Ovary (tissue), 7 donors: ENCODE measurements at regions not wholly inside any gene's neighbourhood (a gene's known extent, or its start where the extent isn't known, plus 50 kb on each side); places are given as distances from the start of the nearest gene placed in this dataset.
"Not testable (repeated sequence)": the region's sequence is repeated elsewhere in the genome, so short reads cannot be mapped to it uniquely, and the experiment has no call there.

Experiments
- DNase-seq, 5 donors: peaks; one replicate each; pipeline ENCODE4 v3.0.0-alpha.2; 2019 to 2020
- H3K27ac ChIP-seq, 2 donors: fragments of 200-600 bp; one replicate each; pipeline versions ENCODE4 v1.5.1 to v1.8.0; 2019 to 2022
- H3K27me3 ChIP-seq: fragments of 200-600 bp; one replicate; pipeline ENCODE4 v1.8.0; 2022
- H3K36me3 ChIP-seq: fragments of 200-600 bp; sonication (generic); one replicate; pipeline ENCODE4 v1.5.1; 2019
- H3K4me1 ChIP-seq: one replicate; pipeline ENCODE4 v1.8.1; 2013; ENCODE audit warnings: mild to moderate bottlenecking, moderate library complexity; ENCODE audit not compliant: insufficient read depth
- H3K4me3 ChIP-seq: fragments of 200-600 bp; sonication (generic); one replicate; pipeline ENCODE4 v1.5.1; 2017
- H3K9me3 ChIP-seq, 2 donors: fragments of 200-600 bp in 1 of 2; sonication (generic) in 1 of 2; one replicate each; pipeline versions ENCODE4 v1.5.1 to v1.8.1; 2013 to 2019; ENCODE audit warnings: mild to moderate bottlenecking in 1 of 2, moderate library complexity in 1 of 2
- CTCF ChIP-seq, 3 donors: fragments of 450-650 bp in 2 of 3; fragments of 200-600 bp in 1 of 3; IDR thresholded peaks; one replicate each; pipeline versions ENCODE4 v1.5.1 to v1.8.0; 2016 to 2022; ENCODE audit warnings: antibody characterized with exemption in 3 of 3, mild to moderate bottlenecking in 1 of 3
- EP300 ChIP-seq: sonication (generic); formaldehyde crosslinking; IDR thresholded peaks from one replicate; pipeline ENCODE4 v1.6.1; 2017; ENCODE audit warnings: antibody characterized with exemption
- POLR2A ChIP-seq: fragments of 450-650 bp; IDR thresholded peaks from one replicate; pipeline ENCODE4 v1.6.1; 2017; ENCODE audit warnings: antibody characterized with exemption, mild to moderate bottlenecking, moderate library complexity
- WGBS, 3 donors: extraction: QIAGEN DNeasy Blood & Tissue Kit in 1 of 3; methylation state at CpG; one replicate each; pipeline versions ENCODE4 v1.1.5 to v1.1.7; 2013 to 2017; 5-methylcytosine and 5-hydroxymethylcytosine counted together
- intact Hi-C, 4 donors: fragments of 100-400 bp; cut with DNase I; formaldehyde crosslinking; loops; one replicate each; pipeline versions ENCODE4 v1.11.0 to v1.15.1; 2022 to 2023
- donor health status: DM: no; HTN: no; CAD: no; lungs with moderate emphysema.
- donor health status: DM: no; HTN: no; CAD: no.
- donor health status: Bipolar disorder and iron deficiency.
- donor health status: DM: no; HTN: no; CAD: no.
- donor health status: DM: yes; HTN: yes; CAD: no.

GRCh38 chr20:58038123-58038654 is 190.3 kb downstream of the ANKRD60 start:
- H3K27ac ChIP-seq = no peak overlapping the region
- intact Hi-C loops = no loop called here
- DNase-seq = no peak
- no peak overlapping the region for H3K4me3 ChIP-seq
- 90 to 94% (median 91%) methylated on average over 9 of the region's 9 CpGs for WGBS, 3 donors
- no peaks in the 10 kb centered on the region for H3K9me3 ChIP-seq
- no peaks in the 10 kb centered on the region for H3K36me3 ChIP-seq
- TF ChIP-seq POLR2A (no peak), EP300 (no peak), CTCF (IDR thresholded peaks at IDR 0.05) (no peak)
- no peaks in the 10 kb centered on the region for H3K27me3 ChIP-seq
- no peaks in the 10 kb centered on the region for H3K4me1 ChIP-seq

GRCh38 chr20:58037631-58038030 is 190.8 kb downstream of the ANKRD60 start:
- no peaks in the 10 kb centered on the region for H3K36me3 ChIP-seq
- intact Hi-C loops = no loop called here
- no peak for TF ChIP-seq POLR2A
- no peaks in the 10 kb centered on the region for H3K4me1 ChIP-seq
- WGBS, 3 donors = 91 to 95% (median 94%) methylated on average over 2 of the region's 2 CpGs
- H3K27me3 ChIP-seq = no peaks in the 10 kb centered on the region
- H3K27ac ChIP-seq = no peak overlapping the region
- no peak overlapping the region for H3K4me3 ChIP-seq
- H3K9me3 ChIP-seq = no peaks in the 10 kb centered on the region
- no peak for DNase-seq

GRCh38 chr20:58033026-58033536 is 195.4 kb downstream of the ANKRD60 start:
- Histone ChIP-seq H3K36me3 (no peaks in the 10 kb centered on the region), H3K9me3 (no peaks in the 10 kb centered on the region), H3K27me3 (no peaks in the 10 kb centered on the region), H3K27ac (no peak overlapping the region), H3K4me1 (no peaks in the 10 kb centered on the region), H3K4me3 (no peak overlapping the region)
- no peak for TF ChIP-seq EP300
- TF ChIP-seq POLR2A = no peak
- no peak for TF ChIP-seq CTCF (IDR thresholded peaks at IDR 0.05)
- 90 to 93% (median 90%) methylated on average over 4 of the region's 4 CpGs for WGBS, 3 donors
- intact Hi-C loops = no loop called here
- DNase-seq = no peak

GRCh38 chr20:58032599-58032998 is 195.9 kb downstream of the ANKRD60 start:
- Histone ChIP-seq H3K4me1 (no peaks in the 10 kb centered on the region), H3K27me3 (no peaks in the 10 kb centered on the region), H3K36me3 (no peaks in the 10 kb centered on the region), H3K27ac (no peak overlapping the region), H3K9me3 (no peaks in the 10 kb centered on the region), H3K4me3 (no peak overlapping the region)
- WGBS, 3 donors = 89 to 90% (median 89%) methylated on average over 4 of the region's 4 CpGs
- no peak for TF ChIP-seq CTCF (IDR thresholded peaks at IDR 0.05)
- TF ChIP-seq POLR2A = no peak
- no peak for TF ChIP-seq EP300
- DNase-seq = no peak
- intact Hi-C loops = no loop called here

- intact Hi-C loops, DNase-seq, H3K27ac ChIP-seq, H3K4me3 ChIP-seq, H3K27me3 ChIP-seq, H3K36me3 ChIP-seq, H3K9me3 ChIP-seq, H3K4me1 ChIP-seq: not testable (repeated sequence)
- 94 to 95% (median 95%) methylated on average over 7 of the region's 7 CpGs for WGBS, 3 donors
Measured at GRCh38 chr20:58031350-58031749, 197.1 kb downstream of the ANKRD60 start.
